OCI-LY1 (cell line): ENCODE measurements at regions not wholly inside any gene's neighbourhood (a gene's known extent, or its start where the extent isn't known, plus 50 kb on each side); places are given as distances from the start of the nearest gene placed in this dataset.
"Not testable (repeated sequence)": the region's sequence is repeated elsewhere in the genome, so short reads cannot be mapped to it uniquely, and the experiment has no call there.

Experiments
- H2AFZ ChIP-seq: fragments of 200-600 bp; sonication (generic), shearing (Covaris generic); 2 replicates; pipeline ENCODE4 v1.6.0; 2014; ENCODE audit warnings: antibody characterized with exemption, mild to moderate bottlenecking, low read length
- H3F3A ChIP-seq: fragments of 200-600 bp; sonication (generic), shearing (Covaris generic); 2 replicates; pipeline ENCODE4 v1.6.0; 2014; ENCODE audit warnings: mild to moderate bottlenecking, antibody characterized with exemption, low read length, moderate library complexity; ENCODE audit not compliant: insufficient read depth
- H3K27ac ChIP-seq: fragments of 200-600 bp; sonication (generic); 2 replicates; pipeline ENCODE4 v1.5.1; 2014; ENCODE audit warnings: low read length, mixed run types, mild to moderate bottlenecking, low read depth; ENCODE audit not compliant: poor library complexity, severe bottlenecking
- H3K27me3 ChIP-seq: fragments of 200-600 bp; sonication (generic); 2 replicates; pipeline ENCODE4 v1.6.0; 2014; ENCODE audit warnings: antibody characterized with exemption, mild to moderate bottlenecking, low read length, moderate library complexity; ENCODE audit not compliant: insufficient read depth
- H3K36me3 ChIP-seq: fragments of 200-600 bp; sonication (generic); 2 replicates; pipeline ENCODE4 v1.6.1; 2014; ENCODE audit warnings: mild to moderate bottlenecking, antibody characterized with exemption, low read length, moderate library complexity, mixed read lengths; ENCODE audit not compliant: insufficient read depth
- H3K4me1 ChIP-seq: fragments of 200-600 bp; sonication (generic); 2 replicates; pipeline ENCODE4 v1.5.1; 2014; ENCODE audit warnings: mild to moderate bottlenecking, low read length, moderate library complexity; ENCODE audit not compliant: insufficient read depth, severe bottlenecking
- H3K4me2 ChIP-seq: fragments of 200-600 bp; sonication (generic), shearing (Covaris generic); 2 replicates; pipeline ENCODE4 v1.6.1; 2014; ENCODE audit warnings: low read length
- H3K4me3 ChIP-seq: fragments of 200-600 bp; sonication (generic); 2 replicates; pipeline ENCODE4 v1.5.1; 2014; ENCODE audit warnings: low read length, low read depth, mild to moderate bottlenecking, mixed read lengths; ENCODE audit not compliant: poor library complexity, severe bottlenecking
- H3K79me2 ChIP-seq: fragments of 200-600 bp; shearing (Covaris generic); 2 replicates; pipeline ENCODE4 v1.6.1; 2016; ENCODE audit warnings: mixed run types, low read length, mixed read lengths; ENCODE audit not compliant: insufficient read depth
- H3K9ac ChIP-seq: fragments of 200-600 bp; sonication (generic), shearing (Covaris generic); 2 replicates; pipeline ENCODE4 v1.6.1; 2014; ENCODE audit warnings: mild to moderate bottlenecking, low read length, mixed read lengths
- H3K9me2 ChIP-seq: fragments of 200-600 bp; sonication (generic), shearing (Covaris generic); 2 replicates; pipeline ENCODE4 v1.6.1; 2014; ENCODE audit warnings: low read depth, mild to moderate bottlenecking, low read length, mixed read lengths
- H3K9me3 ChIP-seq: fragments of 200-600 bp; shearing (Covaris generic); 2 replicates; pipeline ENCODE4 v1.6.1; 2014; ENCODE audit warnings: low read length, mixed read lengths
- H4K20me1 ChIP-seq: fragments of 200-600 bp; sonication (generic), shearing (Covaris generic); 2 replicates; pipeline ENCODE4 v1.6.0; 2016; ENCODE audit warnings: mild to moderate bottlenecking, low read length; ENCODE audit not compliant: insufficient read depth
- EZH2 ChIP-seq: fragments of 200-600 bp; sonication (generic), shearing (Covaris generic); IDR thresholded peaks from 2 replicates; pipeline ENCODE4 v1.8.0; 2017; ENCODE audit warnings: borderline replicate concordance, mixed run types, mild to moderate bottlenecking, antibody characterized with exemption, low read length, moderate library complexity, mixed read lengths
- TF ChIP-seq, protein P1 (sequence below): fragments of 200-600 bp; sonication (generic), shearing (Covaris generic); IDR thresholded peaks from 2 replicates; pipeline ENCODE4 v1.5.1; 2017; ENCODE audit warnings: mild to moderate bottlenecking, antibody characterized with exemption, low read length, moderate library complexity, mixed read lengths

DNA sequence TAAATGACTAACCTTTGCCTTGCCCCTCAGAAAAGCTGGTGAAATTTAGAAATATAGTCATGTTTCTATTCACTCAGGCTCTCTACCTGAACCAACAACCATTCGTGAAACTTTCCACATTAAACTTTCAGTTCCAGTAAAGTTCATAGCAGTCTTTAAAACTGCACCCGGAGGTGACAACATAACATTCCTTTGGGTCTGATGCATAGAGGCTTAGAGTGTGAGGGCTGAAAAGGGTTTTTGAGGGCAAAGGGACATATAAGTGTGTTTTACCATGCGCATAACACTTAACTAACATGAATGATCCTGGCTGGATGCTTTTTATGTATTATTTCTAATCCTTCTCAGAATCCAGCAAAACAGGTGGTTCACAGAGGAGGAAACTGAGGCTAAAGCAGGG lies 471.7 kb upstream of the MCTP2 start:
- no peak overlapping the region for H3K4me2 ChIP-seq
- H3K4me3 ChIP-seq = no peak overlapping the region
- no peaks in the 10 kb centered on the region for H3K79me2 ChIP-seq
- TF ChIP-seq, protein P1, sequence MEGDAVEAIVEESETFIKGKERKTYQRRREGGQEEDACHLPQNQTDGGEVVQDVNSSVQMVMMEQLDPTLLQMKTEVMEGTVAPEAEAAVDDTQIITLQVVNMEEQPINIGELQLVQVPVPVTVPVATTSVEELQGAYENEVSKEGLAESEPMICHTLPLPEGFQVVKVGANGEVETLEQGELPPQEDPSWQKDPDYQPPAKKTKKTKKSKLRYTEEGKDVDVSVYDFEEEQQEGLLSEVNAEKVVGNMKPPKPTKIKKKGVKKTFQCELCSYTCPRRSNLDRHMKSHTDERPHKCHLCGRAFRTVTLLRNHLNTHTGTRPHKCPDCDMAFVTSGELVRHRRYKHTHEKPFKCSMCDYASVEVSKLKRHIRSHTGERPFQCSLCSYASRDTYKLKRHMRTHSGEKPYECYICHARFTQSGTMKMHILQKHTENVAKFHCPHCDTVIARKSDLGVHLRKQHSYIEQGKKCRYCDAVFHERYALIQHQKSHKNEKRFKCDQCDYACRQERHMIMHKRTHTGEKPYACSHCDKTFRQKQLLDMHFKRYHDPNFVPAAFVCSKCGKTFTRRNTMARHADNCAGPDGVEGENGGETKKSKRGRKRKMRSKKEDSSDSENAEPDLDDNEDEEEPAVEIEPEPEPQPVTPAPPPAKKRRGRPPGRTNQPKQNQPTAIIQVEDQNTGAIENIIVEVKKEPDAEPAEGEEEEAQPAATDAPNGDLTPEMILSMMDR = no peak
- no peak for TF ChIP-seq EZH2
- H3K9me2 ChIP-seq = no peaks in the 10 kb centered on the region
- H2AFZ ChIP-seq = no peak overlapping the region
- H4K20me1 ChIP-seq = no peaks in the 10 kb centered on the region
- H3K36me3 ChIP-seq = no peaks in the 10 kb centered on the region
- H3K27me3 ChIP-seq = no peaks in the 10 kb centered on the region
- H3K9ac ChIP-seq = no peak overlapping the region
- no peaks in the 10 kb centered on the region for H3K9me3 ChIP-seq
- no peaks in the 10 kb centered on the region for H3F3A ChIP-seq
- no peak overlapping the region for H3K27ac ChIP-seq
- H3K4me1 ChIP-seq = no peaks in the 10 kb centered on the region

DNA sequence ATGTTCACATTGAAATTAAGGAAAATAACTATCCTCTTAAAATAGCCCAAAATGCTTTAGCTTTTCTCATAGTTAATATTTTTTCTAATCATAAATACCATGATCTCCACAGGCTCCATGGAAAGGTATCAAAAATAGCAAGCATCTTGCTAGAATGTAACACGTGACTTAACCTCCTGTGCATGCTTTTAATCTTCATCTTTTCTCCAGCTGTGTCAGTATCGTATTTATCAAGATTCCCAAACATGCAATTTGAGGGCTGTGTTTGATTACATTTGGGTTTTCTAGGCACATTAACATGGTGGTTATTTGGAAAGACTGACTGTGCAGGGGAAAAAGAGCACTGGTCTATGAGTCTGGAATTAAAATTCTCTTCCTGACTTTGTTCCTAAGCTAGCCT lies 472.5 kb upstream of the MCTP2 start:
- Histone ChIP-seq H3K4me1 (no peaks in the 10 kb centered on the region), H3K9me2 (no peaks in the 10 kb centered on the region), H3K9me3 (no peaks in the 10 kb centered on the region), H3K36me3 (no peaks in the 10 kb centered on the region), H3K79me2 (no peaks in the 10 kb centered on the region), H2AFZ (no peak overlapping the region), H3K9ac (no peak overlapping the region), H3K4me3 (no peak overlapping the region), H4K20me1 (no peaks in the 10 kb centered on the region), H3F3A (no peaks in the 10 kb centered on the region), H3K27me3 (no peaks in the 10 kb centered on the region), H3K27ac (no peak overlapping the region), H3K4me2 (no peak overlapping the region)
- TF ChIP-seq, protein P1 = no peak
- TF ChIP-seq EZH2 = no peak

DNA sequence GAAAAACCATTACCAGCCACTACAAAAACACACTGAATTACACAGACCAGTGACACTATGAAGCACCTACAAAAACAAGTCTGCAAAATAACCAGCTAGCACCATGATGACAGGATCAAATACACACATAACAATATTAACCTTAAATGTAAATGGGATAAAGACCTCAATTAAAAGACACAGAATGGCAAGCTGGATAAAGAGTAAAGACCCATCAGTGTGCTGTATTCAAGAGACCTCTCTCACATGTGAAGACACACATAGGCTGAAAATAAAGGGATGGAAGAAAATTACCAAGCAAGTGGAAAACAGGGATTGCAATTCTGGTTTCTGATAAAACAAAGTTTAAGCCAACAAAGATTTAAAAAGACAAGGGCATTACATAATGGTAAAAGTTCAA lies 482.7 kb upstream of the MCTP2 start:
- H3K4me1 ChIP-seq = no peaks in the 10 kb centered on the region
- H3K79me2 ChIP-seq = no peaks in the 10 kb centered on the region
- H3K27me3 ChIP-seq = no peaks in the 10 kb centered on the region
- H3K27ac ChIP-seq = no peak overlapping the region
- H3K36me3 ChIP-seq = no peaks in the 10 kb centered on the region
- no peaks in the 10 kb centered on the region for H4K20me1 ChIP-seq
- no peak overlapping the region for H3K4me2 ChIP-seq
- no peak overlapping the region for H3K9ac ChIP-seq
- TF ChIP-seq EZH2 = no peak
- TF ChIP-seq, protein P1 = no peak
- H3K9me3 ChIP-seq = no peaks in the 10 kb centered on the region
- H3F3A ChIP-seq = no peaks in the 10 kb centered on the region
- H3K9me2 ChIP-seq = no peaks in the 10 kb centered on the region
- H3K4me3 ChIP-seq = no peak overlapping the region
- no peak overlapping the region for H2AFZ ChIP-seq

DNA sequence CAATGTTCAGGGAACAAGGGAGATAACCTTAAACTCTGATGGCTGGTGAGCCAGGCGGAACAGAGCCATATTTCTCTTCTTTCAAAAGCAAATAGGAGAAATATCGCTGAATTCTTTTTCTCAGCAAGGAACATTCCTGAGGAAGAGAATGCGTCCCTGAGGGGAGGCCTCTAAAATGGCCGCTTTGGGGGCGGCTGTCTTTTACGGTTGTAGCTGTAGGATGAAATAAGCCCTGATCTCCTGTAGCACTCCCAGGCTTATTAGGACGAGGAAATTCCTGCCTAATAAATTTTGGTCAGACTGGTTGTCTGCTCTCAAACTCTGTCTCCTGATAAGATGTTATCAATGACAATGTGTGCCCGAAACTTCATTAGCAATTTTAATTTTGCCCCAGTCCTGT lies 496.4 kb upstream of the MCTP2 start:
- H3K9ac ChIP-seq, H3K79me2 ChIP-seq, H3K9me2 ChIP-seq, H4K20me1 ChIP-seq, H3F3A ChIP-seq, H3K4me2 ChIP-seq, H3K9me3 ChIP-seq, H3K27ac ChIP-seq, H3K27me3 ChIP-seq, H3K4me1 ChIP-seq, H3K4me3 ChIP-seq, H3K36me3 ChIP-seq, H2AFZ ChIP-seq: not testable (repeated sequence)
